GM19397 (cell line): ENCODE measurements at regions not wholly inside any gene's neighbourhood (a gene's known extent, or its start where the extent isn't known, plus 50 kb on each side); places are given as distances from the start of the nearest gene placed in this dataset.

Experiments used
- ATAC-seq: cut with Tn5 transposase; IDR thresholded peaks from one replicate; pipeline ENCODE4 v1.9.1; 2021; ENCODE audit warnings: mild to moderate bottlenecking, moderate library complexity; ENCODE audit not compliant: unreplicated experiment

- ATAC-seq: no peak
These were observed 98.4 kb upstream of the NCKAP5 start for GRCh38 chr2:133666621-133667020.

GRCh38 chr2:133667085-133667484 lies 98.8 kb upstream of the NCKAP5 start:
- ATAC-seq: no peak

- no peak for ATAC-seq
These were observed 99.7 kb upstream of the NCKAP5 start for GRCh38 chr2:133667968-133668367.

- no peak for ATAC-seq
These were observed 100.3 kb upstream of the NCKAP5 start for GRCh38 chr2:133668547-133668946.

- no peak for ATAC-seq
These were observed 105.1 kb upstream of the NCKAP5 start for GRCh38 chr2:133673305-133673905.

GRCh38 chr2:133674066-133674432 lies 105.8 kb upstream of the NCKAP5 start:
- ATAC-seq: no peak

GRCh38 chr2:133674433-133675331 lies 106.4 kb upstream of the NCKAP5 start:
- ATAC-seq: no peak

- ATAC-seq: no peak
These were observed 108.3 kb upstream of the NCKAP5 start for GRCh38 chr2:133676392-133677130.

GRCh38 chr2:133680343-133681049 lies 112.2 kb upstream of the NCKAP5 start:
- ATAC-seq: no peak

GRCh38 chr2:133682347-133682746 lies 114.1 kb upstream of the NCKAP5 start:
- no peak for ATAC-seq

- no peak for ATAC-seq
These were observed 114.6 kb upstream of the NCKAP5 start for GRCh38 chr2:133682906-133683305.

- ATAC-seq: no peak
These were observed 117.5 kb upstream of the NCKAP5 start for GRCh38 chr2:133685636-133686215.

GRCh38 chr2:133690780-133691179 lies 122.5 kb upstream of the NCKAP5 start:
- no peak for ATAC-seq

- no peak for ATAC-seq
These were observed 123.1 kb upstream of the NCKAP5 start for GRCh38 chr2:133691336-133691735.

- ATAC-seq: no peak
These were observed 137.0 kb upstream of the NCKAP5 start for GRCh38 chr2:133705287-133705686.

GRCh38 chr2:133710613-133711012 lies 142.3 kb upstream of the NCKAP5 start:
- no peak for ATAC-seq

- ATAC-seq: no peak
These were observed 142.9 kb upstream of the NCKAP5 start for GRCh38 chr2:133711201-133711600.

GRCh38 chr2:133711806-133712205 lies 143.5 kb upstream of the NCKAP5 start:
- ATAC-seq: no peak

- ATAC-seq: no peak
These were observed 144.1 kb upstream of the NCKAP5 start for GRCh38 chr2:133712369-133712768.

- no peak for ATAC-seq
These were observed 144.9 kb upstream of the NCKAP5 start for GRCh38 chr2:133713049-133713580.
